ENCODE measurements at regions not wholly inside any gene's neighbourhood (a gene's known extent, or its start where the extent isn't known, plus 50 kb on each side); places are given as distances from the start of the nearest gene placed in this dataset.

DNA sequence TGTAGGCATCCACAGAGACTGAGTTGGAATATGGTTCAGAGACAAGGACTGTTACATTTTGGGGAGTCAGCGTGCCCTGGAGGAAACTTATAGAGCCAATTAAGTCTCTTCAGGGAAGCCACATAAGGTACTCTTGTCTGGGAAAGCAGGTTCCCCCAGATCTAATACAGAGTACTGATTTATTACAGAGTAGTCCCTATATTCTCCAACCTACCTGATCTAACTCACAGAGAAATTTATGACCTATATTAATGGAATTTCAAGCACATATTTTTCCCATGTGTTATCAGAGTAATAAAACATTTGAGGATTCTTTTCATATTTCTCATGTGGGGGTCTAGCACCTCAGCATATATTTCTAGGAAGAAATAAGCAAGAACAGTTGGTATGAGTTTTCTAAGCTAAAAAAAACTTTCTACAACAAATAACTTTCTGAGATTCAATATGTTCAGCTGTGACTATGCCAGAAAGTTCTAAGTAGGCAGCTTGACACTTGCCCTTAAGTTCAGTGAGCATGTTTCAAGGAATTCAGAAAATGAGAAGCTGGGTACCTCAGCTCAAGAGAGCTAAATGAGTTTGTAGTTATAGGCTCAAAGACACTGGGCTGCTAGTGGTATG, 75.3 kb upstream of the COL8A1 start:
- Histone ChIP-seq H3K4me1 (ENCODE audit: low read length) (no peaks in the 10 kb centered on the region), H3K27ac (ENCODE audit: low read length) (no peak overlapping the region), H3K4me3 (ENCODE audit: low read length) (no peak overlapping the region), H3K9ac (ENCODE audit: low read length) (no peak overlapping the region), H3K36me3 (replicated peaks; ENCODE audit: insufficient read depth, low read length) (no peaks in the 10 kb centered on the region), H3K9me3 (replicated peaks; ENCODE audit: insufficient read depth, low read length) (no peaks in the 10 kb centered on the region), H4K20me1 (ENCODE audit: insufficient read depth, low read length) (no peaks in the 10 kb centered on the region), H2AFZ (ENCODE audit: low read length) (no peak overlapping the region), H3K9me2 (replicated peaks; ENCODE audit: insufficient read depth, low read length) (no peaks in the 10 kb centered on the region), H3K79me2 (ENCODE audit: low read length) (no peaks in the 10 kb centered on the region), H3K4me2 (ENCODE audit: low read depth, low read length) (no peak overlapping the region), H3F3A (ENCODE audit: insufficient read depth, low read length) (no peaks in the 10 kb centered on the region), H3K27me3 (replicated peaks; ENCODE audit: insufficient read depth, low read length) (no peaks in the 10 kb centered on the region)
- TF ChIP-seq EZH2phosphoT487 (IDR thresholded peaks at IDR 0.05; ENCODE audit: low read length) (no peak), EZH2 (optimal IDR thresholded peaks at IDR 0.05; ENCODE audit: low read depth, low read length) (no peak), CTCF (IDR thresholded peaks at IDR 0.05; ENCODE audit: low read length) (no peak)
- no peak for DNase-seq

GRCh38 chr3:99562138-99562537, 76.3 kb upstream of the COL8A1 start:
- H4K20me1 ChIP-seq (ENCODE audit: insufficient read depth, low read length) = no peaks in the 10 kb centered on the region
- no peaks in the 10 kb centered on the region for H3K9me2 ChIP-seq (replicated peaks; ENCODE audit: insufficient read depth, low read length)
- no peaks in the 10 kb centered on the region for H3K27me3 ChIP-seq (replicated peaks; ENCODE audit: insufficient read depth, low read length)
- H3F3A ChIP-seq (ENCODE audit: insufficient read depth, low read length) = no peaks in the 10 kb centered on the region
- H3K4me2 ChIP-seq (ENCODE audit: low read depth, low read length) = no peak overlapping the region
- H3K9me3 ChIP-seq (replicated peaks; ENCODE audit: insufficient read depth, low read length) = no peaks in the 10 kb centered on the region
- H3K4me1 ChIP-seq (ENCODE audit: low read length) = no peaks in the 10 kb centered on the region
- DNase-seq = no peak
- no peak overlapping the region for H2AFZ ChIP-seq (ENCODE audit: low read length)
- no peak for TF ChIP-seq CTCF (IDR thresholded peaks at IDR 0.05; ENCODE audit: low read length)
- no peak for TF ChIP-seq EZH2 (optimal IDR thresholded peaks at IDR 0.05; ENCODE audit: low read depth, low read length)
- no peak for TF ChIP-seq EZH2phosphoT487 (IDR thresholded peaks at IDR 0.05; ENCODE audit: low read length)
- H3K79me2 ChIP-seq (ENCODE audit: low read length) = no peaks in the 10 kb centered on the region
- no peak overlapping the region for H3K27ac ChIP-seq (ENCODE audit: low read length)
- H3K4me3 ChIP-seq (ENCODE audit: low read length) = no peak overlapping the region
- no peak overlapping the region for H3K9ac ChIP-seq (ENCODE audit: low read length)
- no peaks in the 10 kb centered on the region for H3K36me3 ChIP-seq (replicated peaks; ENCODE audit: insufficient read depth, low read length)

DNA sequence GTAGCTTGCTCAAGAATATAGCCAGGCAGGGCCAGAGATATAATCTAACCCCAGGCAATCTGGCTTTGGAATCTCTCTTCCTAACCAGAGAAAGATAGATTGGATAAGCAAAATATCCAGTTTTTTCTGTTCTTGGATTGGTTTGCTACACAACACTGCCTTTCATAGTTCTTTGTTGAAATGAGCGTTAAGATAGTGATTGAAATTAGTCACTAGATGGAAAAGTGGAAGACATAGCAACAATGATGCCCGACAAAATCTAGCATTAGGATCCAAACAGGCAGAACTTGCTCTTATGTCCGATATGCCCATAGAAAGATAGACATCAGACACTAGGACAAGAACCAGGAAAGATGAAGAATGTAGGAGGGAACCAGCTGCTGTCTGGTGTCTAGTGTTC, 77.3 kb upstream of the COL8A1 start:
- no peaks in the 10 kb centered on the region for H4K20me1 ChIP-seq (ENCODE audit: insufficient read depth, low read length)
- DNase-seq = no peak
- H3K4me3 ChIP-seq (ENCODE audit: low read length) = no peak overlapping the region
- H3F3A ChIP-seq (ENCODE audit: insufficient read depth, low read length) = no peaks in the 10 kb centered on the region
- H3K27ac ChIP-seq (ENCODE audit: low read length) = no peak overlapping the region
- H2AFZ ChIP-seq (ENCODE audit: low read length) = no peak overlapping the region
- no peaks in the 10 kb centered on the region for H3K79me2 ChIP-seq (ENCODE audit: low read length)
- no peaks in the 10 kb centered on the region for H3K4me1 ChIP-seq (ENCODE audit: low read length)
- no peak overlapping the region for H3K9ac ChIP-seq (ENCODE audit: low read length)
- H3K9me2 ChIP-seq (replicated peaks; ENCODE audit: insufficient read depth, low read length) = no peaks in the 10 kb centered on the region
- no peak for TF ChIP-seq EZH2 (optimal IDR thresholded peaks at IDR 0.05; ENCODE audit: low read depth, low read length)
- no peak for TF ChIP-seq CTCF (IDR thresholded peaks at IDR 0.05; ENCODE audit: low read length)
- no peak for TF ChIP-seq EZH2phosphoT487 (IDR thresholded peaks at IDR 0.05; ENCODE audit: low read length)
- H3K36me3 ChIP-seq (replicated peaks; ENCODE audit: insufficient read depth, low read length) = no peaks in the 10 kb centered on the region
- H3K27me3 ChIP-seq (replicated peaks; ENCODE audit: insufficient read depth, low read length) = no peaks in the 10 kb centered on the region
- no peaks in the 10 kb centered on the region for H3K9me3 ChIP-seq (replicated peaks; ENCODE audit: insufficient read depth, low read length)
- no peak overlapping the region for H3K4me2 ChIP-seq (ENCODE audit: low read depth, low read length)
